PC-9 (cell line): ENCODE measurements at regions not wholly inside any gene's neighbourhood (a gene's known extent, or its start where the extent isn't known, plus 50 kb on each side); places are given as distances from the start of the nearest gene placed in this dataset.

Experiments
- BruUV-seq: library from RNA; stranded (reverse); fragments of 400-500 nt; replicated peaks from 2 replicates; lab custom pipeline; 2021; lab: Mats Ljungman, UMichigan
- CTCF ChIA-PET: fragments of 300-600 bp; sonication (Branson Sonifier 250); formaldehyde crosslinking; loops from one replicate; lab custom pipeline; 2022; ENCODE audit warnings: antibody characterized with exemption; lab: Charles Lee
- POLR2A ChIA-PET: fragments of 300-600 bp; sonication (Branson Sonifier 250); formaldehyde crosslinking; loops from one replicate; lab custom pipeline; 2022; ENCODE audit warnings: antibody characterized with exemption; ENCODE audit not compliant: unreplicated experiment; lab: Charles Lee
- DNase-seq, 2 experiments: peaks; one replicate each; pipeline versions ENCODE4 v3.0.0 to v3.0.0-alpha.2; 2015 to 2022; ENCODE audit warnings: mixed read lengths in 1 of 2
- H2AFZ ChIP-seq: fragments of 200-600 bp; sonication (generic); 2 replicates; pipeline ENCODE4 v1.8.1; 2017; ENCODE audit warnings: antibody characterized with exemption
- H3F3A ChIP-seq: fragments of 200-600 bp; sonication (generic); 2 replicates; pipeline ENCODE4 v1.8.1; 2017; ENCODE audit warnings: antibody characterized with exemption, mild to moderate bottlenecking, low read depth; ENCODE audit not compliant: insufficient read depth
- H3K27ac ChIP-seq: fragments of 200-600 bp; sonication (generic); 2 replicates; pipeline ENCODE4 v1.6.1; 2016; ENCODE audit warnings: mixed run types
- H3K27me3 ChIP-seq: fragments of 200-600 bp; sonication (generic); 2 replicates; pipeline ENCODE4 v1.6.1; 2016; ENCODE audit warnings: low read depth, mixed run types; ENCODE audit not compliant: insufficient read depth
- H3K36me3 ChIP-seq: fragments of 200-600 bp; sonication (generic); 2 replicates; pipeline ENCODE4 v1.6.1; 2016; ENCODE audit warnings: low read depth, mixed run types
- H3K4me1 ChIP-seq: fragments of 200-600 bp; sonication (generic); replicated peaks from 2 replicates; pipeline ENCODE4 v1.6.1; 2016; ENCODE audit warnings: mixed run types; ENCODE audit not compliant: insufficient read depth
- H3K4me2 ChIP-seq: fragments of 200-600 bp; sonication (generic); 2 replicates; pipeline ENCODE4 v1.6.1; 2017; ENCODE audit warnings: mixed run types
- H3K4me3 ChIP-seq: fragments of 200-600 bp; sonication (generic); 2 replicates; pipeline ENCODE4 v1.6.1; 2016; ENCODE audit warnings: mixed run types
- H3K79me2 ChIP-seq: fragments of 200-600 bp; sonication (generic); 2 replicates; pipeline ENCODE4 v1.6.1; 2017; ENCODE audit warnings: low read depth, mixed run types
- H3K9me2 ChIP-seq: fragments of 200-600 bp; sonication (generic); 2 replicates; pipeline ENCODE4 v1.8.1; 2017; ENCODE audit warnings: mild to moderate bottlenecking; ENCODE audit not compliant: insufficient read depth
- H3K9me3 ChIP-seq: fragments of 200-600 bp; sonication (generic); 2 replicates; pipeline ENCODE4 v1.8.1; 2016; ENCODE audit warnings: low read depth; ENCODE audit not compliant: insufficient read depth
- H4K20me1 ChIP-seq: fragments of 200-600 bp; sonication (generic); 2 replicates; pipeline ENCODE4 v1.8.1; 2017; ENCODE audit not compliant: insufficient read depth
- CTCF ChIP-seq: fragments of 200-600 bp; sonication (generic); conservative IDR thresholded peaks from 2 replicates; pipeline ENCODE4 v1.6.1; 2017; ENCODE audit warnings: mixed run types, antibody characterized with exemption, mild to moderate bottlenecking, moderate library complexity
- EZH2 ChIP-seq: fragments of 200-600 bp; sonication (generic); IDR thresholded peaks from 2 replicates; pipeline ENCODE4 v1.8.0; 2017; ENCODE audit warnings: antibody characterized with exemption, low read depth
- intact Hi-C: fragments of 100-400 bp; cut with micrococcal nuclease; formaldehyde crosslinking; loops from one replicate; pipeline ENCODE4 v1.10.0; 2022; ENCODE audit not compliant: unreplicated experiment

- Histone ChIP-seq H3K27ac (no peak overlapping the region), H3K4me2 (no peak overlapping the region), H4K20me1 (no peaks in the 10 kb centered on the region), H3K79me2 (no peaks in the 10 kb centered on the region), H3K4me3 (no peak overlapping the region), H3K9me3 (no peaks in the 10 kb centered on the region), H3K27me3 (no peaks in the 10 kb centered on the region), H3K4me1 (no peaks in the 10 kb centered on the region), H3F3A (no peaks in the 10 kb centered on the region), H3K36me3 (no peaks in the 10 kb centered on the region), H3K9me2 (no peaks in the 10 kb centered on the region; the same call in 1 of the 2 replicates), H2AFZ (no peak overlapping the region)
- ChIA-PET POLR2A (no interaction called here), CTCF (no interaction called here)
- DNase-seq = no peak
- no peak for TF ChIP-seq CTCF
- TF ChIP-seq EZH2 = no peak
- no TSS peak for BruUV-seq
- intact Hi-C loops = no loop called here
These were observed 336.0 kb downstream of the TBC1D4 start for GRCh38 chr13:75145927-75146326.

- intact Hi-C loops = no loop called here
- no peaks in the 10 kb centered on the region for H3K36me3 ChIP-seq
- DNase-seq = no peak
- H3K4me2 ChIP-seq = no peak overlapping the region
- no TSS peak for BruUV-seq
- H4K20me1 ChIP-seq = no peaks in the 10 kb centered on the region
- ChIA-PET CTCF (no interaction called here), POLR2A (no interaction called here)
- no peaks in the 10 kb centered on the region for H3F3A ChIP-seq
- H3K27me3 ChIP-seq = no peaks in the 10 kb centered on the region
- H3K9me3 ChIP-seq = no peaks in the 10 kb centered on the region
- H3K4me1 ChIP-seq = no peaks in the 10 kb centered on the region
- TF ChIP-seq EZH2 = no peak
- TF ChIP-seq CTCF = no peak
- H3K4me3 ChIP-seq = no peak overlapping the region
- H3K9me2 ChIP-seq = no peaks in the 10 kb centered on the region; the same call in 1 of the 2 replicates
- H3K79me2 ChIP-seq = no peaks in the 10 kb centered on the region
- H3K27ac ChIP-seq = no peak overlapping the region
- no peak overlapping the region for H2AFZ ChIP-seq
These were observed 342.7 kb downstream of the TBC1D4 start for GRCh38 chr13:75139291-75139690.

GRCh38 chr13:75137911-75138571 is 343.9 kb downstream of the TBC1D4 start:
- ChIA-PET POLR2A (no interaction called here), CTCF (no interaction called here)
- no peaks in the 10 kb centered on the region for H3K36me3 ChIP-seq
- no peaks in the 10 kb centered on the region for H3K27me3 ChIP-seq
- H3F3A ChIP-seq = no peaks in the 10 kb centered on the region
- BruUV-seq = no TSS peak
- no peaks in the 10 kb centered on the region for H3K4me1 ChIP-seq
- no peak overlapping the region for H2AFZ ChIP-seq
- TF ChIP-seq CTCF (no peak), EZH2 (no peak)
- no peaks in the 10 kb centered on the region for H3K9me3 ChIP-seq
- no peak overlapping the region for H3K27ac ChIP-seq
- H3K4me2 ChIP-seq = no peak overlapping the region
- H4K20me1 ChIP-seq = no peaks in the 10 kb centered on the region
- H3K79me2 ChIP-seq = no peaks in the 10 kb centered on the region
- intact Hi-C loops = no loop called here
- DNase-seq = no peak
- H3K9me2 ChIP-seq = no peaks in the 10 kb centered on the region; the same call in 1 of the 2 replicates
- H3K4me3 ChIP-seq = no peak overlapping the region
